ENCODE measurements at regions not wholly inside any gene's neighbourhood (a gene's known extent, or its start where the extent isn't known, plus 50 kb on each side); places are given as distances from the start of the nearest gene placed in this dataset.

DNA sequence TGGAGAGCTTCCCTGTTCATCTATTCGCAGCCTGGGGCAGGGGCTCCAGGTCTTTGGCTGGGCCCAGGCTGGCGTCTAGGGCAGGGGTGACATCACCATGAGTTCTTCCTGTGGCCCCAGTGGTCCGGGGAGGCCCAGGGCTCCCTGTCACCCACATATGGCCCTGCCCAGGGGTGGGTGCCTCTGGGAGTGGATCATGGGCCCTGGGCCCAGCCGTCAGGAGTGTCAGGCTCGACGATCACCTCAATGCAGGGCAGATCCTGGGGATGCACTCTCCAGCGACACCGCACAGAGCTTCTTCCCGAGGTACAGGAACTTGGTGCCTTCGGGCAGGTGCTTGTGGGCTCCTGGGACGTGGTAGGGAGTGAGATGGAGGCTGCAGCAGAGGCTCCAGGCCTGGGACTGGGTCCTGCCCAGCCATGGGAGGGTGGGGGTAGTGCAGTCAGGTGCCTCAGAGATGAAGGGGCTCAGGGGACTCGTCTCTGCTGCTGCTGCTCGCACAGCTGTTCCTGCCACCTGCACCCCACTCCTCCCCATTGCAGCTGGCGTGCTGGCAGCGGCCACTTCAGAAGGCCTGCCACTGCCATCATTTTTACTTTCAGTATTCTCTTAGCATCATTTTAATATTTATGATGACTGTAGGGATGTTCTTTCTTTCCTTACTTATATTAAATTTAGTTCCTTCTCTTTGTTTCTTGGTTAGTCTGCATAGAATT lies 196.0 kb upstream of the VRK2 start:
- DNase-seq: no peak

DNA sequence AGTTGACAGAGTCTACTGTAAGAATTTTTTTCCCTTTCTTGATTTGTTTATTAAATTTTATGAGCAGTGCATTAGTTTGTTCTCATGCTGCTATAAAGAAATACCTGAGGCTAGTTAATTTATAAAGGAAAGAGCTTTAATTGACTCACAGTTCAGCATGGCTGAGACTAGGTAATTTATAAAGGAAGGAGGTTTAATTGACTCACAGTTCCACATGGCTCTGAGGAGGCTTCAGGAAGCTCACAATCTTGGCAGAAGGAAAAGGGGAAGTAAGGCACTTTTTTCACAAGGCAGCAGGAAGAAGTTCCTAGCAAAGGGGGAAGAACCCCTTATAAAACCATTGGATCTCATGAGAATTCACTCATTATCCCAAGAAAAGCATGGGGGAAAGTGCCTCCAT lies 191.4 kb upstream of the VRK2 start:
- DNase-seq: no peak

DNA sequence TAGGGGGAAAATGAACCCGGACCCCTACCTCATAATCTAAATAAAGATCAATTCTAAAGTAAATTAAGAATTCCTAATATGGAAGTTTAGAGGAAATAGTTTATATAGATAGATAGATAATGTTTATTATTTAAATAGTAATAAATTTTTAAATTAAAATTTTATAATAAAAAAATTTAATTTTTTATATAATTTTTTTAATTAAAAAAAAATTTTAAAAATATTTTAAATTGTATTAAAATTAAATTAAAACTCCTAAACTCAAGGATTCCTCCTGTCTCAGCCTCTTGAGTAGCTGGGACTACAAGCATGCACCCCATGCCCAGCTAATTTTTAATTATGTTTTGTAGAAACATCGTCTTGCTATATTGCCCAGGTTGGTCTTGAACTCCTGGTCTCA lies 186.9 kb upstream of the VRK2 start:
- DNase-seq: no peak

DNA sequence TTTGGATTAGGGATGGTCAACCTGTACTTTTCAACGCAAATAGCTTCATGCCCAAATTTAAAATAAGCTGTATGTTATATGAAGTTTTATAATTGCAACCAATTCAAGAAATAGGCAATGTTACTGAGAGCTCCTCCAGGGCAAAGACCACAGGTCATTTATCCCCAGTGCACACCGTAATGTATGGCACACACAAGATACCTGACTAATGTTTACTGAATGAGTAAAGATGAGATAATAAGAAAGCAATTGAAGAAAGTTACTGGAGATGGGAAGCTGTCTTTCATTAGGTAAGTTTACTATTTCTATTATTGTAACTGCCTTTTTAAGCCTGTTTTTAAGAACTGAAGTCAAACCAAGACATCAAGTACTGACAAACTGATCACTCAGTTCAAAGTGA lies 184.5 kb upstream of the VRK2 start:
- no peak for DNase-seq

DNA sequence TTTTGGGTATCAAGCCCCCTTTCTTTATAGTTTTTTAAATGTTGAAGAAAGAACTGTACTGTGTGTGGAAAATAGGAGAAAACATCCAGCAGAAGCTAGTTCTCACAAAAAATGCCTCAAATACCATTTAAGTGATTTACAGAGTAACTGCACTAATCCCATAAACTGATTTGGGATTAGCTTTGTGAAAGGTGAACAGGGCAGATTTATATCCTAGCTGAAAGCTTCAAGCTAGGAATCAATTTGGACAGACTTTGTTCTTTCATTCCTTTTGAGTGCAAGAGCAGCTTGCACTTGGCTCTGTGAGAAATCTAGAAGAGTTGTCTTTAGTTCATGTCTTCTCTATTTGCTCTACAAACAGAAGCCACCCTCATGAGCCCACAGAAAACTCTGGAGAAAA lies 183.9 kb upstream of the VRK2 start:
- no peak for DNase-seq

DNA sequence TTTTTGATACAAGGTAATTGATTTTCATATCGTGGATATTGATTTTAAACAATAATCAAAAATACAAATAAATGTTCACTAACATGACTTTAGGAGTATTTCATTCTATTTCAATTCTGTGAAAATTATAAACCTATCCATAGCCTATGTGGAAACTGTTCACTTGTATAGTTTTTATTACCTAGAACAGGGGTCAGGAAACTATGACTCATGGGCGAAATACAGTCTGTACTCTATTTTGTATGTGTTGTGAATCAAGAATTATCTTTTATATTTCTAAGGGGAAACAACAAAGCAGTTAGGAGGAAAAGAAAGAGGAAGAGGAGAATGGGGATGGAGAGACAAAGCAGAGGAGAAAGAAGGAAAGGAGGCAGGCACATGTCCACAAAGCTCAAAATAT lies 181.7 kb upstream of the VRK2 start:
- no peak for DNase-seq

DNA sequence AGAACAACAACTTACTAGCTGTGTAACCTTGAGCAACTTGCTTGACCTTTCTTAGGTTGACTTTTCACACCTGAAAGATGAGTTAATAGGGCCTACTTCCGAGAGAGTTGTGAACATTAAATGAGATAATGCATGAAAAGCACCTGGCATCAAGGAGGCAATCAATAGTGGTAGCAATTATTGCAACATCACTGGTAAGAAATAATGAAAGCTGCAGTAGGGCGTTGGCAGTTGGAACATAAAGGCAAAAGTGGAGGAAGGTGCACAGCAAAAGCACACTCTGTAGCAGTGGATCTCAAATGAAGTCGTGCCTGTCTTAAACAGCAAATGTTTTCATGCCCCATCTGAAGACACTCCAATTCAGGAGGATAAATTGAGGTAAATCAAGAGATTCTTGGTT lies 178.9 kb upstream of the VRK2 start:
- DNase-seq: no peak

DNA sequence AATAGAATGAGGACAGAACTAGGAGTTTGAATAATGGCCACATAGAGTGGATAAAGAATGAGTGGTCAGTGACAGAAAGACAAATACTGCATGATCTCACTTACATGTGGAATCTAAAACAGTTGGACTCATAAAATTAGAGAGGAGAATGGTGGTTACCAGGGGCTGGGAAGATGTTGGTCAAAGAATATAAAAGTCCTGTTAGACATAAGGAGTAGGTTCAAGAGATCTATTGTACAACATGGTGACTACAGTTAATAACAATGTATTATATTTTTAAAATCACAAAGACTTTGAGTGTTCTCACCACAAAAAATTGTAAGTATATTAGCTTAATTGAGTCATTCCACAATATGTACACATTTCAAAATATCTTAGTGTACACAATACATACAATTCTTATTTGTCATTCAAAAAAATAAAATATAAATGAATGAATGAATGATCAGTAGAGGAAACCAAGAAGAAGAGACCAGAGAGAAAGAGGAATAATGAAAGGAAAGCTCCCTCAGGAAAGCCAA lies 177.9 kb upstream of the VRK2 start:
- peak; percentile 5 for DNase-seq

DNA sequence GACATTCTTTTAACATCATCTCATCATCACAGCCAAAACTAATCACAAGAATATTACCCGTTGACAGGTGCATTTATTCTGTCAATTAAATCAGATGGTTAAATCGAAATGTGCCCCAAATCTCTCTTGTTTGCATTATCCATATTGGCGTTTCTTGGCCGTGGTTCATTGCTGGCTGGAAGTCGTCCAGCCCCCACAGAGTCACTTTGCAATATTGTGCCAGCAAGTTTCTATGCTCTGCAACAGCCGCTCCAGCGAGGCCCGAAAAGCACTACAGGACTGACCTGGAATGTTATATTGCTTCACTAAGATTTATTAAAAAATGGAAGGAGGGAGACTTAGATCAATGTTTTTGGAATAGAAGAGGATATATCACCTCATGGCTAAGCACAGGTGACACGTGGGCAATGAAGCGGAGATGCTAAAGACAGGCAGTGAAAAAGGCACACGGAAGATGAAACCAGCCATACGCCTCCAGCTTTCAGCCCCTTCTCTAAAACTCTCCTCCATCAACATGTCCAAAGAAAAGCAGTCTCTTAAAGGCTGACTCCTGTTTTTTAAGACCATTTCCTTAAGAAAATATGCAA lies 176.8 kb upstream of the VRK2 start:
- no peak for DNase-seq

DNA sequence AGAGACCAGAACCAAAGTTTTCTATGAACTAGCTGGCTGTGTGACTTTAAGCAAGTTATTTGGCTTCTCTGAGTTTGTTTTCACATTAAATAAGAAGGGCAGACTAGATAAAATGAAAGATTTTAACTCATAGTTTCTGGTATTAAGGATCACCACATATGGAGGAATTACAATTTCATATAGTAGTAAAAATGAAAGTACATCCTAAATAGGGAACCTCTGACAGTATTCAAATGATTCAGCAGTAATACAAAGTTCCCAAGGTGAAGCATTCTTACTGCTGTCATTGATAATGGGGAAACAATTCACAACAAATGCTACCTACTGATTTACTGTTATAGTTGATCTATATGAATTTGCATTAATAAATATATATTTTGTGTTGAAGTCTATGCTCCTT lies 170.3 kb upstream of the VRK2 start:
- DNase-seq: no peak

DNA sequence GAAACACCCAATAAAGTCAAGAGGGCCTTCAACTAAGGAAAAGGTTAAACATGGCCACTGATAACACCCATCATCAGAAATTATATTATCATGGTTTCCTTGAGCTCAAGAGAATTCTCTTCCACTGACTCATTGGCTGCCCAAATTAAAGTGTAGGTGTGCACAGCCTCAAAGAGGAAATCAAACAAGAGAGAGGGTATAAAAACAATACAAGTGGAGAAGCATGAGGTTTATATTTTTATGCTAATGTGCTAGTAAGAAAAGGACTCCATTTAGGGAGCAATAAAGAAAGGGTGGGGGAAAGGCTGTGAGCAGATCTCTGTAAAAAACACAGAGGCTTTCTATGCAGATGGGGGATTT lies 168.8 kb upstream of the VRK2 start:
- no peak for DNase-seq

DNA sequence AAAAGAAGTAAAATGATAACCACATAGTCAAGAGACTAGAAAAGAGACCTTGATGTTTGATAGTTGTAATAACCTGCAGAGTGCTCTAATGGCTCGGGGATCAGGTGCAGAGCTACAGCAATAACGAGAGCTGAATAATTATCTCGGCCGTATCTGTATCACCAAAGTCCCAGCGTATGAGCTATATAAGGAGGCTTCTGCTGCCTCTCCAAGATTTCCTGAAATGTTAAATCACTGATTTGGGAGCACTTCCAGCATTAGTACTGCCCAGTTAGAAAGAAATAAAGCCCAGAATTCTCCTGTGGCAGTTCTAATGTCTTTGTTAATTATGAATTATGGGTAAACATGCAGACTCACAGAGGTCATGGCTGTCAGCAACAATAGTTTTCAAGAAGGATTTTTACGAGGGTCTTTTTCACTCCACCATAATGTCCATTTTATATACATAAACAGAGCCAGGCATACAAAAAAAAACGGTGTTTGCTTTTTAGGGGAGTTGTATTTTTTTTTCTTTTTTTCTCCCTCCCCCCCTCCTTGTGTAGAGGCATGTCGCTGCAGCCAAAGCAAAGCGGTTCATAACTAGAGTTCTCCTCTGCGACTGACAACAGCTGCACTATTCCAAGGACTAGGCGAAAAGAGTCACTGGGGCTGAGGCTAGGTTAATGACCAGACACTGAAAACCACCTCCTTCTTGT lies 168.3 kb upstream of the VRK2 start:
- no peak for DNase-seq

DNA sequence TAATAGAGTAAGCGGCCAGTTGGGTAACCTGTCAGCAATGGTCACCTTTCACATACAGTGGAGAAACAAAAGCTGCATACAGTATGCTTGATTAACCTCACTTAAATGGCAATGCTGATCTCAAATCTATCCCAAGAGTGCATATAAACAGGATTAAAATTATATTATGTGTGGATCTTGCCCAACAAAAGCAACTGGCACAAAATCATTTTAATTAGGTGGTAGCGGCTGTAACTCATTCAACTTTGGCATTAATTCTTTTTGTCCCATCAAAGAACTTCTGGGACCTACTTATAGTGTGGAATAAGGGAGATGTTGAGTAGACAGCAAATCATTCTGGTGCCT lies 167.8 kb upstream of the VRK2 start:
- DNase-seq: no peak

DNA sequence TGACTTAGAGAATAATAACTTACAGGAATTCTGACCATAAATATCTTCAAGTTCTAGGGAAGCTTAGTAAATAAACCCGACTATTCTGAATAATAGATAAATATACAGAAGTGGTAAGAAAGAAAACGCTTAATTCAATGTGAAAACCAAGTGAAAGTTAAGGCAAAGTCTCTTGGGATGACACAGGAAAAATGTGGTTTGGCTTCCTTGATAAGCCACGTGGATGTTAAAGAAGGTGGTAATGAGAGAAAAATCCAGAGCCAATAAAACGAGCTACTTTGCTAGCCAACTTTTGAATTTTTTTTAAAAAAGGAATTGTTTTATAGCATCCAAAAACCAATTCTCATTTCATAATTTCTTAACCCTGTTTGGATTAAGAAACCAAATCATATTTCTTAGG lies 166.2 kb upstream of the VRK2 start:
- DNase-seq: no peak

DNA sequence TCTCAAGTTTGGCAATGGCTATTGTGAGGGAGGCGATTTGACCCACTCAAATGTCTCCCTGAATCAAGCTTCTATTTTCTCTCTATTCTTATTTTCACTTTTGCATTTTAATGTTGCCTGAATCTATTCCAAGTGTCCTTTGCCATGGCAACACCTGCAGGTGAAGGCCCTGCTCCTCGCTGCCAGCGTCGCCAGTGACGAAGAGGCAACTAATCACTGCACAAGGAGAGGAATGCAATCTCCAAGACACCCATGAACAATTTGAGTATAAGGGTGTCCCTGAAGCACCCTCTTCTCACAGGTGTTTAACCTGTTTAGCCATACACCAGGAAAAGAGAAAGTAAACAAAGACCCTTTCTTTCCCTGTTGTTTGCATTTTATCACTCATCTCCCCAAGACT lies 165.6 kb upstream of the VRK2 start:
- no peak for DNase-seq

DNA sequence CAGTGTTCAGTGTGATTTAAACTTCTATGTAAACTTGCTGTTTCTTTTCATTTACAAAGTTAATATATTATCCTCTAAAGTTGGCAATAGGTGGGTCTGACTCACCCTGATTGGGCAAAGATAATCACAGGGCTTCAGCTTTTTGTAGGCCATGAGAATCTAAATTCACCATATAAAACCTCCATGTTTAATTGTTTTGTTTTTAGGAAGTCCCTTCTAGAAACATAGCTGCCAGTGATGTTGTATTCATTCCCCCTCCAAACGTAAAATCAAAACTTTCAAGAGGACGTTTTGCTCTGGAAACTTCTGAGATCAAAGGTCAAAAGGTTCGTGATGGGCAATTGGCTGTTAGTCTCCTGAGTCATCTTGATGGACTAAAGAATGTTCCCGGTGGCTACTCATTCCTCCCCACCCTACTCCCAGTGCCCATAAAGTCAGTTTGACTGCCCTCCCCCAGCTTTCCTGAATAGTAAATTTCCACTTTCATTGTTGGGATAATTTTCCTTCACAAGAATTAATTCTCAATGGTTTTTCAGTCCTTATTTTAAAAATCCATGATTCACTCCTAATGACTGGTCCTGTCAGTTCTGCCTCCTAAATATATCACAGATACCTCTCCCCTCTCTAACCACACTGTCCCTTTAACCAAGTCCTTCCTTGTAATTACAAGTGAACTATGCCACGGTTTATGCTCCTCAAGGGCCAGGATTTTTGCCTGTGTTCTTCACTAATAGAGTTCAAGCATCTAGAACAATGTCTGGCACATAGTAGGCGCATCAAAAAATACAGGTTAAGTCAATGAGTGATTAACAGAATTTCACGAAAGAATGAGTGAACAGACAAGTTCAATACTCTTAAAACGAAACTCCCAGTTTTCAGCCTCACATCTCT lies 164.4 kb upstream of the VRK2 start:
- peak; percentile 17 for DNase-seq

DNA sequence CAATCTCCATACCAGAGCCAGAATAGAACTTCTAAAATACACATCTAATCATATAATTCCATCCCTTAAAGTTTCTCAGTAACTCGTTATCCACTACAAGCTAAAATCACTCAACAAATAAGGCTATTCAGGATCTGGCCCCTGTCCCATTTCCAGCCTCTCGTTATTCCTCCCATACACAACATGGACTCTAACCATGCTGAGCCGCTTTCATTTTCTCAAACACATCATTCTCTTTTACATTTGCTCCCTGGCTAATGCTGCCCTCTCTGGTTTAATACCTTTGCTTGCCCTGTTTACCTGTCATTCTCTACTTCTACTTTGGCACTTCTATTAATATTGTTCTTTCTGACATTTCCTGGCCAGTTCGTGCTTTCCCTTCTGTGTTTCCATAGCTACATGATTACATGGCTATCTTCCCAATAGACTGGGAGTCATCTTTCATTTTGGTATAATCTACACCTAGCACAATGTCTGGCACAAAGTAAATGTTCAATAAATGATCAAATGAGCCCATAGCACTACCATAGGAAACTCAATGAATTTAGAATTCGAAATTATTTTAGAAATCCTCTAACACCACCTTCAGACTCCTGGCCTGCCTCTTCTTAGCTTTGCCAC lies 163.6 kb upstream of the VRK2 start:
- DNase-seq: no peak

DNA sequence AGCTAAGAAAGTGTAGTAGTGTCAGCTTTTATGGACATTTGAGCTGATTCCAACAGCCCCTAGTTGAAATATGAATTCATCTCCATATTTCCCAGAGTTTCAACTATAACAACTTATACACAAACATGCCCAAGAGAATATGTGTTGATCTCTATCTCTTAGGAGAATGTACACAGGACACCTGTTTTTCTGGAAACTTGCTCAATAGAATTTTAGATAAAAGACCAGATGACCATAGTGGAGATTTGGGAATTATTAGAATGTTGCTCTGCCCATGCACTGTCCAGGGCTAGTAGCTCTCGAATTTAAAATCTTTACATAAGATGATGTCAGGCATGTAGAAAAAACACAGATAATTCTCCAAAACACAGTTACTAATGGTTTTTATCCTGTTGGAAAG lies 162.3 kb upstream of the VRK2 start:
- DNase-seq: no peak

DNA sequence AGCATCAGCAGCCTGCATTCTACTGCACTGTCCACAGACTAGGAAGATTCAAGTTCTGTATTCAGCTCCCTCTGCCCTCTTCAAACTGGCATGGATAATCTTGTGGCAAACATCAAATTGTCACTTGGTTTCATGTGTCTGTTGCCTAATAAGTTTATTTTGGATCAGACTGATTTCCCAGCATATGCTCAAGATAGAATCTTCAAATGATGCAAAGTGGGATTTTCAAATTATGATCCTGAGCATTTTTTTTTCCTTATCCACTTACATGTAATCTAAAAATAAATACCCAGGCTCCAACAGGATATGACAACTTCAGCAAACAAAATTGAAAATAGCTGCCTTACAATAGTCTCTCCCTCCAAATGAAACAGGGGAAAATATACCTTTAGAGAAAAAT lies 160.9 kb upstream of the VRK2 start:
- no peak for DNase-seq

DNA sequence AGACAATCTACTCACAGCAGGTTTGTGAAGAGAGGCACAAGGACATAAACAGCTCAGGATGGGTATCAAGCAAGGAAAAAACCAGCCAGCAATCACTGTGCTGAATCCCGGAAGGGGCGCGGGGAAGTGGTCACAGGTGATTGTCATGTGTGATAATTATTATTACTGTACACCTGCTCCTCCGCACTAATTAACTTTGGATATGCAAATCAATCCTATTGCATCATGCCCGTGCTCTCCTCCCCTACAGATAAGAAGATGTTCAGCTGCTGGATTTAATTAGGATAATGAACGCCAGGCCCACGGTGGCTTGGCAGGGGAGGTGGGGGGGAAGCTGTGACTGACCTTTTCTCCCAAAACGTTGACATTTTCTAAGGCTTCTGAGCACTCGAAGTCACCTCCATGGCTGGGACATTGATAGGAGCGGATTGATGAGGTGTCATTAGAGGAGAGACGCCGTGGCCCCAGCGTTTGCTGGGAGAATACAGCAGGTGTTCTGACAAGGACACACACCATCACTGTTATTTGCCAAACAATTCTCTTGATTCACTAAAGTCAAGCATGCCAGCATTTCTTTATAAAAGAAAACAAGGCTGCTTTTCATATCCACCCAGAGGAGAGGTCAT lies 160.3 kb upstream of the VRK2 start:
- DNase-seq: no peak

DNA sequence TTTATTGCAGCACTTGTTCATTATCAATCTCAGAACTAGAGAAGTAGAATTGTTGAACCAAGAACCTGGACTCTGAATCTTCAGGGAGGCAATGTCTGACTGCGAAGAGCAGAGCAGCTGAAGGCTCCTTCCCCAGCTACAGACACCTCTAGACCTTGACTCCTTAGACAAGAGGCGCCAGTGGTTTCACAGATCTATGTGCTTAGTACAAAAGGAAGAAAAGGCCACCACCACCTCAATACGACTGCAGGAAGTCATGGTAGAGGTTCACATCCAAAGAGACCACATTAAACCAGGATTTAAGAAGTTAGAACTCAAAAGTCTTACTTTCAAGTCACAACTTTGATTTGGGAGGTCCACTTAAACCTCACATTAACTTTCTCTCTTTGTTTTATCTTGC lies 158.1 kb upstream of the VRK2 start:
- DNase-seq: no peak

DNA sequence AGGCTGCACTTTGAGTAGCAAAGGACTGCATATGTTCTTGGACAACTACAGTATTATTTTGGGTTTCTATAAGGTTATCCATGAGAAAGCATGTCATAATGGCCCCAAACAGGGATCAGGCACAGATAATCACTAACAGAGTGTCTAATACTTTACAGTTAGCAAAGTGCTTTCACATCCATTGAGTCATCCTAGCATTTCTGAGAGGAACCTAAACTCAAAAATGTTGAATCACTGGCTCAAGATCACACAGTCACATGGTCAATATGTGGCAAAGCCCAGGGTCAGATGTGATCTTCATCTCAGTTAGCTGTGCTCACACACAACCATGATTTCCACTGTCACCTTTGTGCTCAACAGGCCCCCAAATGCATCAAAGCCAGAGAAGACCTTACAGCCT lies 156.1 kb upstream of the VRK2 start:
- DNase-seq: peak; percentile 66
